ENCODE measurements at regions not wholly inside any gene's neighbourhood (a gene's known extent, or its start where the extent isn't known, plus 50 kb on each side); places are given as distances from the start of the nearest gene placed in this dataset.

- TF ChIP-seq CTCF (conservative IDR thresholded peaks at IDR 0.05; ENCODE audit: low read depth in 2 of 2) (no peak), EZH2phosphoT487 (IDR thresholded peaks at IDR 0.05; ENCODE audit: unreplicated experiment) (no peak), REST (IDR thresholded peaks at IDR 0.05; ENCODE audit: unreplicated experiment) (no peak), EZH2 (IDR thresholded peaks at IDR 0.05; ENCODE audit: low read depth, unreplicated experiment) (no peak), CREB1 (CRISPR knock-in tag; IDR thresholded peaks at IDR 0.05; ENCODE audit: low read depth) (no peak)
Observed at GRCh38 chr5:136699651-136700050, 334.3 kb upstream of the TRPC7 start.

Data from GM23338 (cell line).